CD4-positive, alpha-beta T cell (primary cell): ENCODE measurements at regions not wholly inside any gene's neighbourhood (a gene's known extent, or its start where the extent isn't known, plus 50 kb on each side); places are given as distances from the start of the nearest gene placed in this dataset.

Experiments used
- ATAC-seq: fragments of 200-7000 bp; cut with Tn5 transposase; one replicate; pipeline ENCODE4 v1.10.0; 2022; ENCODE audit warnings: mild to moderate bottlenecking; ENCODE audit not compliant: poor library complexity
- CTCF ChIA-PET: fragments of 350-600 bp; sonication (Branson Sonifier 250); formaldehyde crosslinking; loops from one replicate; lab custom pipeline; 2021; ENCODE audit warnings: antibody characterized with exemption, inconsistent platforms; lab: Charles Lee
- POLR2A ChIA-PET: fragments of 350-600 bp; sonication (Branson Sonifier 250); formaldehyde crosslinking; loops from one replicate; lab custom pipeline; 2021; ENCODE audit warnings: antibody characterized with exemption, inconsistent platforms; lab: Charles Lee
- DNase-seq, 14 experiments: peaks; one replicate each; pipeline ENCODE4 v3.0.0-alpha.2; 2013 to 2020; ENCODE audit warnings: mixed read lengths in 2 of 14
- H3K27ac ChIP-seq, 2 donors: one replicate each; pipeline versions ENCODE4 v1.5.1 to v1.7.0; 2013; ENCODE audit warnings: low read length in 2 of 2, low read depth in 1 of 2, mild to moderate bottlenecking in 1 of 2
- H3K27me3 ChIP-seq, 2 experiments: 1 replicate in 1 of 2; 2 replicates in 1 of 2; pipeline versions ENCODE4 v1.6.1 to v1.7.0; 2013; ENCODE audit warnings: low read length in 2 of 2, control low read depth in 1 of 2, mild to moderate bottlenecking in 1 of 2, moderate library complexity in 1 of 2; ENCODE audit not compliant: insufficient read depth in 2 of 2, control insufficient read depth in 1 of 2
- H3K36me3 ChIP-seq: one replicate; pipeline ENCODE4 v1.6.1; 2013; ENCODE audit warnings: low read length, control low read depth; ENCODE audit not compliant: insufficient read depth
- H3K4me1 ChIP-seq: one replicate; pipeline ENCODE4 v1.6.1; 2013; ENCODE audit warnings: low read length, control low read depth; ENCODE audit not compliant: insufficient read depth
- H3K4me3 ChIP-seq: one replicate; pipeline ENCODE4 v1.5.1; 2013; ENCODE audit warnings: mild to moderate bottlenecking, low read length, moderate library complexity
- H3K9me3 ChIP-seq, 2 experiments: 1 replicate in 1 of 2; 2 replicates in 1 of 2; pipeline versions ENCODE4 v1.6.1 to v1.7.0; 2013; ENCODE audit warnings: low read length in 2 of 2, mild to moderate bottlenecking in 2 of 2, control low read depth in 1 of 2, moderate library complexity in 1 of 2; ENCODE audit not compliant: control insufficient read depth in 1 of 2, insufficient read depth in 1 of 2
- H3K27ac Mint-ChIP-seq: one replicate; pipeline ENCODE4 v1.8.0; 2020; ENCODE audit warnings: mixed read lengths
- H3K27me3 Mint-ChIP-seq: one replicate; pipeline ENCODE4 v1.8.0; 2021; ENCODE audit warnings: mixed read lengths
- H3K36me3 Mint-ChIP-seq: one replicate; pipeline ENCODE4 v1.8.0; 2021; ENCODE audit warnings: low read depth, mixed read lengths
- H3K4me1 Mint-ChIP-seq: one replicate; pipeline ENCODE4 v1.8.0; 2021; ENCODE audit warnings: low read depth, mixed read lengths
- H3K4me3 Mint-ChIP-seq: one replicate; pipeline ENCODE4 v1.8.0; 2020; ENCODE audit warnings: mild to moderate bottlenecking, mixed read lengths
- H3K9me3 Mint-ChIP-seq: one replicate; pipeline ENCODE4 v1.8.0; 2020; ENCODE audit warnings: mixed read lengths
- CTCF ChIP-seq: fragments of 200-600 bp; IDR thresholded peaks from one replicate; pipeline ENCODE4 v1.8.0; 2022; ENCODE audit warnings: antibody characterized with exemption, mild to moderate bottlenecking
- intact Hi-C, 2 experiments: fragments of 100-400 bp; cut with DNase I in 1 of 2; cut with micrococcal nuclease in 1 of 2; formaldehyde crosslinking; loops; one replicate each; pipeline versions ENCODE4 v1.15.1 to v1.9.0; 2023 to 2025; cut with DNase I, micrococcal nuclease

GRCh38 chr12:82608706-82609105 is 78.0 kb upstream of the TMTC2 start:
- H3K4me3 ChIP-seq, result no peak overlapping the region
- no peaks in the 10 kb centered on the region for H3K4me1 ChIP-seq
- H3K27me3 ChIP-seq, result no peaks in the 10 kb centered on the region
- H3K36me3 ChIP-seq, result no peaks in the 10 kb centered on the region
- H3K4me1 Mint-ChIP-seq, result no peaks in the 10 kb centered on the region
- ChIA-PET CTCF (no interaction called here), POLR2A (no interaction called here)
- no peak overlapping the region for H3K4me3 Mint-ChIP-seq
- H3K9me3 ChIP-seq, result no peaks in the 10 kb centered on the region
- H3K27ac ChIP-seq, result no peak overlapping the region
- H3K9me3 Mint-ChIP-seq, result peaks cover 6% of the 10 kb centered on the region
- DNase-seq (no peak), ATAC-seq (no peak)
- H3K36me3 Mint-ChIP-seq, result no peaks in the 10 kb centered on the region
- H3K27ac Mint-ChIP-seq, result no peak overlapping the region
- intact Hi-C loops, result no loop called here
- H3K27me3 Mint-ChIP-seq, result no peaks in the 10 kb centered on the region
- no peak for TF ChIP-seq CTCF

- ATAC-seq (no peak), DNase-seq (no peak)
- Mint-ChIP-seq H3K4me1 (no peaks in the 10 kb centered on the region), H3K4me3 (no peak overlapping the region), H3K9me3 (peaks cover 3% of the 10 kb centered on the region), H3K27me3 (no peaks in the 10 kb centered on the region), H3K27ac (no peak overlapping the region), H3K36me3 (no peaks in the 10 kb centered on the region)
- POLR2A ChIA-PET, result no interaction called here
- CTCF ChIA-PET, result no interaction called here
- H3K27me3 ChIP-seq, result no peaks in the 10 kb centered on the region
- no peaks in the 10 kb centered on the region for H3K4me1 ChIP-seq
- H3K36me3 ChIP-seq, result no peaks in the 10 kb centered on the region
- H3K9me3 ChIP-seq, result no peaks in the 10 kb centered on the region
- no peak overlapping the region for H3K4me3 ChIP-seq
- intact Hi-C loops, result no loop called here
- no peak overlapping the region for H3K27ac ChIP-seq
- TF ChIP-seq CTCF, result no peak
Observed at GRCh38 chr12:82609234-82609914, 77.3 kb upstream of the TMTC2 start.

GRCh38 chr12:82619644-82620043 is 67.1 kb upstream of the TMTC2 start:
- Mint-ChIP-seq H3K27ac (no peak overlapping the region), H3K36me3 (no peaks in the 10 kb centered on the region), H3K27me3 (no peaks in the 10 kb centered on the region), H3K9me3 (no peaks in the 10 kb centered on the region), H3K4me1 (no peaks in the 10 kb centered on the region), H3K4me3 (no peak overlapping the region)
- no peaks in the 10 kb centered on the region for H3K36me3 ChIP-seq
- ChIA-PET CTCF (no interaction called here), POLR2A (no interaction called here)
- H3K4me3 ChIP-seq, result no peak overlapping the region
- ATAC-seq, result no peak
- H3K27ac ChIP-seq, result no peak overlapping the region
- H3K9me3 ChIP-seq, result peaks cover 0 to 4% of the 10 kb centered on the region in 2 experiments
- no peak for DNase-seq
- intact Hi-C loops, result no loop called here
- no peaks in the 10 kb centered on the region for H3K27me3 ChIP-seq
- no peak for TF ChIP-seq CTCF
- H3K4me1 ChIP-seq, result no peaks in the 10 kb centered on the region
